Lower leg skin (tissue), 4 donors: ENCODE measurements at regions not wholly inside any gene's neighbourhood (a gene's known extent, or its start where the extent isn't known, plus 50 kb on each side); places are given as distances from the start of the nearest gene placed in this dataset.
A peak's percentile ranks its signal among the peaks of the same experiment; 100 is the strongest.

ENCODE experiments used
- DNase-seq, 2 donors: peaks; one replicate each; pipeline ENCODE4 v3.0.0-alpha.2; 2019; ENCODE audit warnings: low spot score in 2 of 2
- H3K4me3 ChIP-seq: fragments of 200-600 bp; sonication (generic); 2 replicates; pipeline ENCODE4 v1.5.1; 2017; ENCODE audit warnings: mild to moderate bottlenecking, low read depth; ENCODE audit not compliant: poor library complexity, severe bottlenecking
- POLR2A ChIP-seq, 2 donors: fragments of 450-650 bp; IDR thresholded peaks; one replicate each; pipeline ENCODE4 v1.6.1; 2016 to 2017; ENCODE audit warnings: antibody characterized with exemption in 2 of 2, mild to moderate bottlenecking in 1 of 2, moderate library complexity in 1 of 2
- WGBS, 2 donors: methylation state at CpG; one replicate each; pipeline ENCODE4 v1.1.5; 2018; 5-methylcytosine and 5-hydroxymethylcytosine counted together
- intact Hi-C: fragments of 100-400 bp; cut with DNase I; formaldehyde crosslinking; loops from one replicate; pipeline ENCODE4 v1.15.0; 2023; ENCODE audit warnings: low total_unique reads
- TF ChIP-seq, protein P1 (sequence below), 3 donors: fragments of 450-650 bp; IDR thresholded peaks; one replicate each; pipeline ENCODE4 v1.5.1; 2016; ENCODE audit warnings: antibody characterized with exemption in 3 of 3, mild to moderate bottlenecking in 3 of 3, moderate library complexity in 2 of 3

GRCh38 chr9:38278931-38279679, 113.4 kb upstream of the ALDH1B1 start:
- 78 to 86% methylated on average over 7 of the region's 7 CpGs for WGBS, 2 donors
- TF ChIP-seq, protein P1, sequence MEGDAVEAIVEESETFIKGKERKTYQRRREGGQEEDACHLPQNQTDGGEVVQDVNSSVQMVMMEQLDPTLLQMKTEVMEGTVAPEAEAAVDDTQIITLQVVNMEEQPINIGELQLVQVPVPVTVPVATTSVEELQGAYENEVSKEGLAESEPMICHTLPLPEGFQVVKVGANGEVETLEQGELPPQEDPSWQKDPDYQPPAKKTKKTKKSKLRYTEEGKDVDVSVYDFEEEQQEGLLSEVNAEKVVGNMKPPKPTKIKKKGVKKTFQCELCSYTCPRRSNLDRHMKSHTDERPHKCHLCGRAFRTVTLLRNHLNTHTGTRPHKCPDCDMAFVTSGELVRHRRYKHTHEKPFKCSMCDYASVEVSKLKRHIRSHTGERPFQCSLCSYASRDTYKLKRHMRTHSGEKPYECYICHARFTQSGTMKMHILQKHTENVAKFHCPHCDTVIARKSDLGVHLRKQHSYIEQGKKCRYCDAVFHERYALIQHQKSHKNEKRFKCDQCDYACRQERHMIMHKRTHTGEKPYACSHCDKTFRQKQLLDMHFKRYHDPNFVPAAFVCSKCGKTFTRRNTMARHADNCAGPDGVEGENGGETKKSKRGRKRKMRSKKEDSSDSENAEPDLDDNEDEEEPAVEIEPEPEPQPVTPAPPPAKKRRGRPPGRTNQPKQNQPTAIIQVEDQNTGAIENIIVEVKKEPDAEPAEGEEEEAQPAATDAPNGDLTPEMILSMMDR (IDR thresholded peaks at IDR 0.05), result no peak
- no peak for TF ChIP-seq POLR2A (IDR thresholded peaks at IDR 0.05)
- no peak overlapping the region for H3K4me3 ChIP-seq
- peak in 1 of 2 donors; percentile 50 for DNase-seq
- intact Hi-C loops, result no loop called here

- WGBS, 2 donors, result 50 to 64% methylated on average over 4 of the region's 4 CpGs
- no peak overlapping the region for H3K4me3 ChIP-seq
- intact Hi-C loops, result no loop called here
- TF ChIP-seq, protein P1 (IDR thresholded peaks at IDR 0.05), result no peak
- no peak for TF ChIP-seq POLR2A (IDR thresholded peaks at IDR 0.05)
- DNase-seq, result peak in 1 of 2 donors; percentile 62
Measured at GRCh38 chr9:38278457-38278856, 114.0 kb upstream of the ALDH1B1 start.

DNA sequence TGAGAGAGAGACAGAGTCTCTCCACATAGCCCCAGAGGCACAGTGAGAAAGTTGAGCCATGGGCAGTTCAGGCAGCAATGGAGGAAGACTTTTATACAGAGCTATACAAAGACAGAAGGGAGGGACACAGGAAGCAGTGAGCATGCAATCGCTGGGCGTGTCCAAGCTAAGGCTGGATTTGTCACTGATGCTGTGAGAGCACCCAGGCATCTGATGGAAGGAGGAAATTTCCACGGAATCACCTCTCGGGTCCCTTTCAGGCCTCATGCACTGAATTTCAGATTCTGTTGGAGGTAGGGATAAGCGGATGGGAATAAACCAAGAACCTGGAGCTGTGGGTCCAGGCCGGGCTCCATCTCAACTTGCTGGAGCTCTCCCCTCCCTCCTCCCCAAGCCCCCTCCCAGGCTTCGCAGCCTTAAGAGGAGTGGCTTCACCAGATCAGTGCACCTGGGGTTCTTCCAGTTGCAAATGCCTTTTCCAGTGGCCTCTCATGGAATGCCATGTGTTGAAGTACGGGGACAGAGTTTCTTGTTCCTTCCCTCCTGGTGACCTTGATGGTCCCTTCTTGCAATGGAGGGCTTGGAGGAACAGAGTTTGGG, 114.8 kb upstream of the ALDH1B1 start:
- WGBS, 2 donors, result 85 to 88% methylated on average over 8 of the region's 8 CpGs
- TF ChIP-seq, protein P1 (IDR thresholded peaks at IDR 0.05), result no peak
- TF ChIP-seq POLR2A (IDR thresholded peaks at IDR 0.05), result no peak
- peak in 1 of 2 donors; percentile 48 for DNase-seq
- intact Hi-C loops, result no loop called here
- H3K4me3 ChIP-seq, result no peak overlapping the region

GRCh38 chr9:38276771-38277439, 115.6 kb upstream of the ALDH1B1 start:
- no peak overlapping the region for H3K4me3 ChIP-seq
- no peak for TF ChIP-seq POLR2A (IDR thresholded peaks at IDR 0.05)
- TF ChIP-seq, protein P1 (IDR thresholded peaks at IDR 0.05), result no peak
- intact Hi-C loops, result no loop called here
- 80 to 86% methylated on average over 14 of the region's 14 CpGs for WGBS, 2 donors
- DNase-seq, result peak in 1 of 2 donors; percentile 17

- DNase-seq, result no peak
- intact Hi-C loops, result no loop called here
- TF ChIP-seq, protein P1 (IDR thresholded peaks at IDR 0.05), result no peak
- TF ChIP-seq POLR2A (IDR thresholded peaks at IDR 0.05), result no peak
- no peak overlapping the region for H3K4me3 ChIP-seq
- 56 to 66% methylated on average over 4 of the region's 4 CpGs for WGBS, 2 donors
Measured at GRCh38 chr9:38274800-38275199, 117.7 kb upstream of the ALDH1B1 start.
